HG03520 (cell line): ENCODE measurements at regions not wholly inside any gene's neighbourhood (a gene's known extent, or its start where the extent isn't known, plus 50 kb on each side); places are given as distances from the start of the nearest gene placed in this dataset.

ENCODE experiments used
- ATAC-seq: cut with Tn5 transposase; IDR thresholded peaks from one replicate; pipeline ENCODE4 v1.9.1; 2021; ENCODE audit warnings: mild to moderate bottlenecking, moderate library complexity; ENCODE audit not compliant: unreplicated experiment

GRCh38 chr13:37944081-37944868, 74.7 kb upstream of the TRPC4 start:
- no peak for ATAC-seq

GRCh38 chr13:37942929-37943328, 73.4 kb upstream of the TRPC4 start:
- ATAC-seq, result no peak

- ATAC-seq, result no peak
These were observed 65.0 kb upstream of the TRPC4 start for GRCh38 chr13:37934339-37935191.

GRCh38 chr13:37929308-37929707, 59.7 kb upstream of the TRPC4 start:
- no peak for ATAC-seq

- ATAC-seq, result no peak
These were observed 58.0 kb upstream of the TRPC4 start for GRCh38 chr13:37927561-37927960.

- ATAC-seq, result no peak
These were observed 56.4 kb upstream of the TRPC4 start for GRCh38 chr13:37925878-37926473.

GRCh38 chr13:37923236-37923635, 53.7 kb upstream of the TRPC4 start:
- no peak for ATAC-seq

- no peak for ATAC-seq
These were observed 49.8 kb upstream of the TRPC4 start for GRCh38 chr13:37919329-37919880.
